ENCODE measurements at regions not wholly inside any gene's neighbourhood (a gene's known extent, or its start where the extent isn't known, plus 50 kb on each side); places are given as distances from the start of the nearest gene placed in this dataset.

GRCh38 chr1:90413519-90413918 lies 303.6 kb downstream of the BARHL2 start:
- H3K4me3 ChIP-seq (ENCODE audit: low read length): no peak overlapping the region
- H3K36me3 ChIP-seq (ENCODE audit: control insufficient read depth, insufficient read depth, low read length): no peaks in the 10 kb centered on the region
- H3K27me3 ChIP-seq (ENCODE audit: control insufficient read depth, insufficient read depth, low read length): no peaks in the 10 kb centered on the region
- no peak for DNase-seq
- WGBS (ENCODE audit: insufficient coverage, low lambda C conversion rate): no CpG with 5 or more reads among the region's 3 CpGs
- no peaks in the 10 kb centered on the region for H3K9me3 ChIP-seq (ENCODE audit: control insufficient read depth, low read depth, low read length)
- no peak overlapping the region for H3K27ac ChIP-seq (ENCODE audit: low read length)
- peaks cover 7% of the 10 kb centered on the region for H3K4me1 ChIP-seq (ENCODE audit: control insufficient read depth, insufficient read depth, low read length)

- no peak for DNase-seq
- H3K9me3 ChIP-seq (ENCODE audit: control insufficient read depth, low read depth, low read length): no peaks in the 10 kb centered on the region
- H3K36me3 ChIP-seq (ENCODE audit: control insufficient read depth, insufficient read depth, low read length): no peaks in the 10 kb centered on the region
- H3K27ac ChIP-seq (ENCODE audit: low read length): no peak overlapping the region
- 91% methylated on average over 2 of the region's 2 CpGs for WGBS (ENCODE audit: insufficient coverage, low lambda C conversion rate)
- no peaks in the 10 kb centered on the region for H3K27me3 ChIP-seq (ENCODE audit: control insufficient read depth, insufficient read depth, low read length)
- H3K4me1 ChIP-seq (ENCODE audit: control insufficient read depth, insufficient read depth, low read length): peaks cover 7% of the 10 kb centered on the region
- no peak overlapping the region for H3K4me3 ChIP-seq (ENCODE audit: low read length)
Observed at GRCh38 chr1:90412563-90412962, 304.5 kb downstream of the BARHL2 start.

GRCh38 chr1:90411185-90411584 lies 305.9 kb downstream of the BARHL2 start:
- Histone ChIP-seq H3K4me3 (ENCODE audit: low read length) (no peak overlapping the region), H3K36me3 (ENCODE audit: control insufficient read depth, insufficient read depth, low read length) (no peaks in the 10 kb centered on the region), H3K4me1 (ENCODE audit: control insufficient read depth, insufficient read depth, low read length) (peaks cover 7% of the 10 kb centered on the region), H3K27ac (ENCODE audit: low read length) (peak overlapping the region; percentile 63), H3K9me3 (ENCODE audit: control insufficient read depth, low read depth, low read length) (no peaks in the 10 kb centered on the region), H3K27me3 (ENCODE audit: control insufficient read depth, insufficient read depth, low read length) (no peaks in the 10 kb centered on the region)
- no CpG with 5 or more reads among the region's 3 CpGs for WGBS (ENCODE audit: insufficient coverage, low lambda C conversion rate)
- peak; percentile 84 to 93 for DNase-seq

GRCh38 chr1:90407737-90408136 lies 309.4 kb downstream of the BARHL2 start:
- no CpG with 5 or more reads among the region's 3 CpGs for WGBS (ENCODE audit: insufficient coverage, low lambda C conversion rate)
- Histone ChIP-seq H3K27me3 (ENCODE audit: control insufficient read depth, insufficient read depth, low read length) (no peaks in the 10 kb centered on the region), H3K36me3 (ENCODE audit: control insufficient read depth, insufficient read depth, low read length) (no peaks in the 10 kb centered on the region), H3K27ac (ENCODE audit: low read length) (no peak overlapping the region), H3K4me3 (ENCODE audit: low read length) (no peak overlapping the region), H3K9me3 (ENCODE audit: control insufficient read depth, low read depth, low read length) (no peaks in the 10 kb centered on the region), H3K4me1 (ENCODE audit: control insufficient read depth, insufficient read depth, low read length) (peaks cover 10% of the 10 kb centered on the region)
- no peak for DNase-seq

GRCh38 chr1:90405726-90406125 lies 311.4 kb downstream of the BARHL2 start:
- Histone ChIP-seq H3K36me3 (ENCODE audit: control insufficient read depth, insufficient read depth, low read length) (no peaks in the 10 kb centered on the region), H3K9me3 (ENCODE audit: control insufficient read depth, low read depth, low read length) (no peaks in the 10 kb centered on the region), H3K27me3 (ENCODE audit: control insufficient read depth, insufficient read depth, low read length) (no peaks in the 10 kb centered on the region), H3K4me1 (ENCODE audit: control insufficient read depth, insufficient read depth, low read length) (peaks cover 5% of the 10 kb centered on the region), H3K27ac (ENCODE audit: low read length) (no peak overlapping the region), H3K4me3 (ENCODE audit: low read length) (no peak overlapping the region)
- WGBS (ENCODE audit: insufficient coverage, low lambda C conversion rate): 80% methylated on average over 1 of the region's 4 CpGs
- no peak for DNase-seq

GRCh38 chr1:90402893-90403849 lies 313.9 kb downstream of the BARHL2 start:
- Histone ChIP-seq H3K4me3 (ENCODE audit: low read length) (no peak overlapping the region), H3K36me3 (ENCODE audit: control insufficient read depth, insufficient read depth, low read length) (no peaks in the 10 kb centered on the region), H3K9me3 (ENCODE audit: control insufficient read depth, low read depth, low read length) (no peaks in the 10 kb centered on the region), H3K4me1 (ENCODE audit: control insufficient read depth, insufficient read depth, low read length) (peaks cover 5% of the 10 kb centered on the region), H3K27ac (ENCODE audit: low read length) (peak overlapping the region; percentile 69), H3K27me3 (ENCODE audit: control insufficient read depth, insufficient read depth, low read length) (no peaks in the 10 kb centered on the region)
- DNase-seq: peak; percentile 86 to 93
- 100% methylated on average over 1 of the region's 5 CpGs for WGBS (ENCODE audit: insufficient coverage, low lambda C conversion rate)

GRCh38 chr1:90400131-90400530 lies 317.0 kb downstream of the BARHL2 start:
- no CpG with 5 or more reads among the region's 2 CpGs for WGBS (ENCODE audit: insufficient coverage, low lambda C conversion rate)
- peaks cover 5% of the 10 kb centered on the region for H3K4me1 ChIP-seq (ENCODE audit: control insufficient read depth, insufficient read depth, low read length)
- no peaks in the 10 kb centered on the region for H3K27me3 ChIP-seq (ENCODE audit: control insufficient read depth, insufficient read depth, low read length)
- H3K36me3 ChIP-seq (ENCODE audit: control insufficient read depth, insufficient read depth, low read length): no peaks in the 10 kb centered on the region
- no peak overlapping the region for H3K4me3 ChIP-seq (ENCODE audit: low read length)
- no peak for DNase-seq
- no peaks in the 10 kb centered on the region for H3K9me3 ChIP-seq (ENCODE audit: control insufficient read depth, low read depth, low read length)
- no peak overlapping the region for H3K27ac ChIP-seq (ENCODE audit: low read length)

GRCh38 chr1:90396917-90397316 lies 320.2 kb downstream of the BARHL2 start:
- Histone ChIP-seq H3K27ac (ENCODE audit: low read length) (no peak overlapping the region), H3K36me3 (ENCODE audit: control insufficient read depth, insufficient read depth, low read length) (no peaks in the 10 kb centered on the region), H3K4me3 (ENCODE audit: low read length) (no peak overlapping the region), H3K9me3 (ENCODE audit: control insufficient read depth, low read depth, low read length) (no peaks in the 10 kb centered on the region), H3K27me3 (ENCODE audit: control insufficient read depth, insufficient read depth, low read length) (no peaks in the 10 kb centered on the region), H3K4me1 (ENCODE audit: control insufficient read depth, insufficient read depth, low read length) (no peaks in the 10 kb centered on the region)
- no CpG with 5 or more reads among the region's 3 CpGs for WGBS (ENCODE audit: insufficient coverage, low lambda C conversion rate)
- no peak for DNase-seq

- Histone ChIP-seq H3K9me3 (ENCODE audit: control insufficient read depth, low read depth, low read length) (no peaks in the 10 kb centered on the region), H3K27ac (ENCODE audit: low read length) (no peak overlapping the region), H3K36me3 (ENCODE audit: control insufficient read depth, insufficient read depth, low read length) (no peaks in the 10 kb centered on the region), H3K4me1 (ENCODE audit: control insufficient read depth, insufficient read depth, low read length) (no peaks in the 10 kb centered on the region), H3K4me3 (ENCODE audit: low read length) (no peak overlapping the region), H3K27me3 (ENCODE audit: control insufficient read depth, insufficient read depth, low read length) (no peaks in the 10 kb centered on the region)
- DNase-seq: peak; percentile 29 to 51
- WGBS (ENCODE audit: insufficient coverage, low lambda C conversion rate): 63% methylated on average over 1 of the region's 2 CpGs
Observed at GRCh38 chr1:90394247-90394646, 322.9 kb downstream of the BARHL2 start.

- no peaks in the 10 kb centered on the region for H3K9me3 ChIP-seq (ENCODE audit: control insufficient read depth, low read depth, low read length)
- no peak overlapping the region for H3K27ac ChIP-seq (ENCODE audit: low read length)
- no peaks in the 10 kb centered on the region for H3K27me3 ChIP-seq (ENCODE audit: control insufficient read depth, insufficient read depth, low read length)
- no peaks in the 10 kb centered on the region for H3K36me3 ChIP-seq (ENCODE audit: control insufficient read depth, insufficient read depth, low read length)
- no peak overlapping the region for H3K4me3 ChIP-seq (ENCODE audit: low read length)
- no peak for DNase-seq
- no peaks in the 10 kb centered on the region for H3K4me1 ChIP-seq (ENCODE audit: control insufficient read depth, insufficient read depth, low read length)
Observed at GRCh38 chr1:90393025-90393424, 324.1 kb downstream of the BARHL2 start.

GRCh38 chr1:90391126-90391525 lies 326.0 kb downstream of the BARHL2 start:
- Histone ChIP-seq H3K36me3 (ENCODE audit: control insufficient read depth, insufficient read depth, low read length) (no peaks in the 10 kb centered on the region), H3K27me3 (ENCODE audit: control insufficient read depth, insufficient read depth, low read length) (no peaks in the 10 kb centered on the region)
- no CpG with 5 or more reads among the region's 1 CpG for WGBS (ENCODE audit: insufficient coverage, low lambda C conversion rate)

More at GRCh38 chr1:90391126-90391525, 326.0 kb downstream of the BARHL2 start:
- H3K4me1 ChIP-seq (ENCODE audit: control insufficient read depth, insufficient read depth, low read length): no peaks in the 10 kb centered on the region
- no peak overlapping the region for H3K4me3 ChIP-seq (ENCODE audit: low read length)
- no peak overlapping the region for H3K27ac ChIP-seq (ENCODE audit: low read length)
- H3K9me3 ChIP-seq (ENCODE audit: control insufficient read depth, low read depth, low read length): no peaks in the 10 kb centered on the region
- DNase-seq: no peak
